HepG2 (cell line): ENCODE measurements at regions not wholly inside any gene's neighbourhood (a gene's known extent, or its start where the extent isn't known, plus 50 kb on each side); places are given as distances from the start of the nearest gene placed in this dataset.

Experiments used
- ATAC-seq: fragments of 200-7000 bp; cut with Tn5 transposase; 3 replicates; pipeline ENCODE4 v1.9.1; 2020; ENCODE audit warnings: mild to moderate bottlenecking, moderate library complexity
- BruUV-seq: library from RNA; stranded (reverse); fragments of 400-500 nt; replicated peaks from 2 replicates; lab custom pipeline; 2021; lab: Mats Ljungman, UMichigan
- CTCF ChIA-PET: fragments of 300-600 bp; formaldehyde crosslinking; extraction: SDS; loops from one replicate; lab custom pipeline; 2021; ENCODE audit warnings: low total read pairs, inconsistent platforms, low intra/inter-chr PET ratio; lab: Yijun Ruan, JAX
- POLR2A ChIA-PET: fragments of 350-600 bp; sonication (Branson Sonifier 250); formaldehyde crosslinking; loops from one replicate; lab custom pipeline; 2020; ENCODE audit warnings: antibody characterized with exemption, inconsistent platforms; lab: Yijun Ruan, JAX
- DNase-seq: peaks from one replicate; pipeline ENCODE4 v3.0.0-alpha.2; 2015; ENCODE audit warnings: low spot score
- FAIRE-seq: peaks from 3 replicates; lab custom pipeline; 2011; peaks lifted over from hg19 to GRCh38; lab: Jason Lieb, UNC
- H2AFZ ChIP-seq: one replicate; pipeline ENCODE4 v1.6.1; 2011; ENCODE audit warnings: low read length, inconsistent platforms
- H3K27ac ChIP-seq: fragments of 300-600 bp; 3 replicates; pipeline ENCODE4 v1.8.0; 2011; ENCODE audit warnings: mixed run types, mild to moderate bottlenecking, mixed read lengths, low read length, inconsistent platforms; ENCODE audit not compliant: insufficient read depth; ENCODE audit errors: extremely low read length
- H3K27me3 ChIP-seq, 2 experiments: fragments of 200-600 bp in 1 of 2; 2 replicates in 1 of 2; 3 replicates in 1 of 2; pipeline versions ENCODE4 v1.6.0 to v1.8.0; 2011; ENCODE audit warnings: low read length in 2 of 2, mild to moderate bottlenecking in 2 of 2, moderate library complexity in 2 of 2, inconsistent platforms in 1 of 2; ENCODE audit not compliant: insufficient read depth in 2 of 2, control insufficient read depth in 1 of 2
- H3K36me3 ChIP-seq, 2 experiments: fragments of 200-600 bp in 1 of 2; replicated peaks in 1 of 2; 2 replicates in 1 of 2; 3 replicates in 1 of 2; pipeline versions ENCODE4 v1.5.1 to v1.8.0; 2011; ENCODE audit warnings: low read length in 2 of 2, inconsistent platforms in 1 of 2; ENCODE audit not compliant: insufficient read depth in 2 of 2, control insufficient read depth in 1 of 2
- H3K4me1 ChIP-seq: 2 replicates; pipeline ENCODE4 v1.5.1; 2012; ENCODE audit warnings: low read length, inconsistent platforms; ENCODE audit not compliant: insufficient read depth
- H3K4me2 ChIP-seq: 2 replicates; pipeline ENCODE4 v1.6.0; 2011; ENCODE audit warnings: low read depth, low read length, inconsistent platforms
- H3K4me3 ChIP-seq, 3 experiments: fragments of 200-600 bp in 1 of 3; sonication (generic), shearing (Covaris generic) in 1 of 3; replicated peaks in 1 of 3; 2 replicates each; pipeline ENCODE4 v1.5.1; 2011 to 2016; ENCODE audit warnings: low read length in 3 of 3, inconsistent platforms in 2 of 3, low read depth in 2 of 3, mild to moderate bottlenecking in 2 of 3, control low read depth in 1 of 3, mixed read lengths in 1 of 3; ENCODE audit not compliant: insufficient read depth in 1 of 3
- H3K79me2 ChIP-seq: one replicate; pipeline ENCODE4 v1.6.1; 2011; ENCODE audit warnings: low read length, inconsistent platforms; ENCODE audit not compliant: insufficient read depth
- H3K9ac ChIP-seq: 2 replicates; pipeline ENCODE4 v1.6.0; 2011; ENCODE audit warnings: mild to moderate bottlenecking, low read depth, low read length, inconsistent platforms; ENCODE audit not compliant: insufficient read depth
- H3K9me3 ChIP-seq: 2 replicates; pipeline ENCODE4 v1.5.1; 2012; ENCODE audit warnings: mild to moderate bottlenecking, low read length
- H4K20me1 ChIP-seq: 2 replicates; pipeline ENCODE4 v1.6.0; 2011; ENCODE audit warnings: inconsistent platforms, mild to moderate bottlenecking, low read length, moderate library complexity; ENCODE audit not compliant: insufficient read depth
- KAT8 ChIP-seq: IDR thresholded peaks from 2 replicates; pipeline ENCODE4 v1.6.1; 2016; ENCODE audit warnings: missing genetic modification reagents, missing compliant biosample characterization
- ZBTB21 ChIP-seq: sonication (generic); formaldehyde crosslinking; IDR thresholded peaks from 2 replicates; pipeline ENCODE4 v1.4.0; 2020; ENCODE audit warnings: missing genetic modification reagents
- ZNF496 ChIP-seq: sonication (generic); formaldehyde crosslinking; IDR thresholded peaks from 2 replicates; pipeline ENCODE4 v1.8.1; 2023; ENCODE audit warnings: mild to moderate bottlenecking, moderate library complexity, missing genetic modification reagents; ENCODE audit not compliant: insufficient replicate concordance
- WGBS: methylation state at CpG from one replicate; pipeline ENCODE4 v1.1.6; 2017; ENCODE audit warnings: low lambda C conversion rate; 5-methylcytosine and 5-hydroxymethylcytosine counted together
- in situ Hi-C: cut with HindIII; loops from 2 replicates; pipeline ENCODE4 v1.10.0; 2017; ENCODE audit warnings: low pct_unique_long_range_greater_than_20kb; ENCODE audit not compliant: extremely low pct_ligation_motif_present
- intact Hi-C: fragments of 100-400 bp; cut with micrococcal nuclease; formaldehyde crosslinking; loops from one replicate; pipeline ENCODE4 v1.10.0; 2022; ENCODE audit not compliant: unreplicated experiment
- TF ChIP-seq, protein P1 (sequence below): sonication (generic); formaldehyde crosslinking; IDR thresholded peaks from 2 replicates; pipeline ENCODE4 v1.8.0; 2022; ENCODE audit warnings: missing genetic modification reagents, mild to moderate bottlenecking, moderate library complexity, borderline replicate concordance
- TF ChIP-seq, protein P2 (sequence below): sonication (generic); formaldehyde crosslinking; IDR thresholded peaks from 2 replicates; pipeline ENCODE4 v1.8.1; 2023; ENCODE audit warnings: mild to moderate bottlenecking, missing genetic modification reagents
- TF ChIP-seq, protein P3 (sequence below): sonication (generic); formaldehyde crosslinking; IDR thresholded peaks from 2 replicates; pipeline ENCODE4 v1.5.0; 2020; ENCODE audit warnings: mild to moderate bottlenecking, missing genetic modification reagents, borderline replicate concordance
- TF ChIP-seq, protein P4 (sequence below): sonication (generic); formaldehyde crosslinking; IDR thresholded peaks from 2 replicates; pipeline ENCODE4 v1.5.1; 2020; ENCODE audit warnings: mild to moderate bottlenecking, missing genetic modification reagents, moderate library complexity

DNA sequence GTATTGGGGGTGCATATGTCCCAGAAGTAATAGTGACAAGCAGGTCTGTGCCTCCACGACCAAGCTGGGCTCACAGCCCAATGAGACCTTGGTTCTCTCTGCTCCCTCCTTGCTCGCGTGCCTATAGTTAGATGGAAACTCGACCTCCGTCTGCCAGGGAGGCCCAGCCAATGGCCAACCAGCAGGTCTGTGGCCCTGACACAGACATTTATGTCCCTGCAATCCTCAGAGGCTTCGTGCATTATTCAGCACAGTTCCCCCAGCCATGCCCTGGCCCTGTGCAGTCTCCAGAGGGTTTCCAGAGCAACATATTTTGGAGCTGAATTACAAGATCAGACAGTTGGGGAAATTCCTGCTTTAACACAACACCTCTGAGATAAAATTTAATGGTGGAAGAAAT is 105.1 kb downstream of the UQCRFS1 start (continued):
- TF ChIP-seq ZNF496 (CRISPR knock-in tag), result no peak

DNA sequence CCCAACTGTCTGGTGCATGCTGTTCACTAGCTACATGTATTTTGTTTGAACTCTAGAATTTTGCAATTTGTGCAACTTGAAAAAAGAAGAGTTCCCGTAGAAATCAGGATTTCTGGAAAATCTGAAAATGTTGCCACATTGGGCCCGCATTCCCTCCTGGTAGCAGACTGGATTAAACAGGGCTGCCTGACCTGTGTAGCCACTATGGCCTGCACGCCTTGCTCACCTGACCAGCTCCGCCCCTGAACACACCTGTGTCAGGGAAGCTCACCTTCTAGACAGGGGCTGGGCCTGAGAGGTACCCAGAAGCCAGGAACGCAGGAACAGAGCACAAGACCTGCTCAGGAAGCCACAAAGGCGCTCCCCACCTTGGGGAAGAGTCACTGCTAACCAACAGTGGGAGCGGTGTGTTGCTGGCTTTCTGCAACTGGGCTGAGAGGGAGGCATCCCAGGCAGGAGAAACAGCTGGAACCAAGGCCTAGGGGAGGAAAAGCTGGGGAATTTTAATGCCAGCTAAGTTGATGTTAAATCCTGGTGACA is 106.5 kb downstream of the UQCRFS1 start:
- ATAC-seq, result no peak
- DNase-seq, result no peak
- no peaks in the 10 kb centered on the region for H3K36me3 ChIP-seq
- no peaks in the 10 kb centered on the region for H3K4me1 ChIP-seq
- ChIA-PET CTCF (no interaction called here), POLR2A (no interaction called here)
- BruUV-seq, result no TSS peak
- H4K20me1 ChIP-seq, result no peaks in the 10 kb centered on the region
- H3K4me3 ChIP-seq, result no peak overlapping the region
- FAIRE-seq, result no peak
- H3K9me3 ChIP-seq, result peaks cover 33% of the 10 kb centered on the region
- no peak overlapping the region for H2AFZ ChIP-seq
- no peak overlapping the region for H3K4me2 ChIP-seq
- WGBS, result 28% methylated on average over 5 of the region's 7 CpGs
- intact Hi-C loops (no loop called here), in situ Hi-C loops (no loop called here)
- H3K9ac ChIP-seq, result no peak overlapping the region
- H3K79me2 ChIP-seq, result no peaks in the 10 kb centered on the region
- H3K27ac ChIP-seq, result no peak overlapping the region
- no peaks in the 10 kb centered on the region for H3K27me3 ChIP-seq
- TF ChIP-seq, protein P1, sequence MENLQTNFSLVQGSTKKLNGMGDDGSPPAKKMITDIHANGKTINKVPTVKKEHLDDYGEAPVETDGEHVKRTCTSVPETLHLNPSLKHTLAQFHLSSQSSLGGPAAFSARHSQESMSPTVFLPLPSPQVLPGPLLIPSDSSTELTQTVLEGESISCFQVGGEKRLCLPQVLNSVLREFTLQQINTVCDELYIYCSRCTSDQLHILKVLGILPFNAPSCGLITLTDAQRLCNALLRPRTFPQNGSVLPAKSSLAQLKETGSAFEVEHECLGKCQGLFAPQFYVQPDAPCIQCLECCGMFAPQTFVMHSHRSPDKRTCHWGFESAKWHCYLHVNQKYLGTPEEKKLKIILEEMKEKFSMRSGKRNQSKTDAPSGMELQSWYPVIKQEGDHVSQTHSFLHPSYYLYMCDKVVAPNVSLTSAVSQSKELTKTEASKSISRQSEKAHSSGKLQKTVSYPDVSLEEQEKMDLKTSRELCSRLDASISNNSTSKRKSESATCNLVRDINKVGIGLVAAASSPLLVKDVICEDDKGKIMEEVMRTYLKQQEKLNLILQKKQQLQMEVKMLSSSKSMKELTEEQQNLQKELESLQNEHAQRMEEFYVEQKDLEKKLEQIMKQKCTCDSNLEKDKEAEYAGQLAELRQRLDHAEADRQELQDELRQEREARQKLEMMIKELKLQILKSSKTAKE (CRISPR knock-in tag), result no peak
- no peak for TF ChIP-seq ZBTB21 (CRISPR knock-in tag)
- TF ChIP-seq KAT8 (CRISPR knock-in tag), result no peak
- TF ChIP-seq, protein P2, sequence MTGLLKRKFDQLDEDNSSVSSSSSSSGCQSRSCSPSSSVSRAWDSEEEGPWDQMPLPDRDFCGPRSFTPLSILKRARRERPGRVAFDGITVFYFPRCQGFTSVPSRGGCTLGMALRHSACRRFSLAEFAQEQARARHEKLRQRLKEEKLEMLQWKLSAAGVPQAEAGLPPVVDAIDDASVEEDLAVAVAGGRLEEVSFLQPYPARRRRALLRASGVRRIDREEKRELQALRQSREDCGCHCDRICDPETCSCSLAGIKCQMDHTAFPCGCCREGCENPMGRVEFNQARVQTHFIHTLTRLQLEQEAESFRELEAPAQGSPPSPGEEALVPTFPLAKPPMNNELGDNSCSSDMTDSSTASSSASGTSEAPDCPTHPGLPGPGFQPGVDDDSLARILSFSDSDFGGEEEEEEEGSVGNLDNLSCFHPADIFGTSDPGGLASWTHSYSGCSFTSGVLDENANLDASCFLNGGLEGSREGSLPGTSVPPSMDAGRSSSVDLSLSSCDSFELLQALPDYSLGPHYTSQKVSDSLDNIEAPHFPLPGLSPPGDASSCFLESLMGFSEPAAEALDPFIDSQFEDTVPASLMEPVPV (CRISPR knock-in tag), result no peak
- TF ChIP-seq, protein P3, sequence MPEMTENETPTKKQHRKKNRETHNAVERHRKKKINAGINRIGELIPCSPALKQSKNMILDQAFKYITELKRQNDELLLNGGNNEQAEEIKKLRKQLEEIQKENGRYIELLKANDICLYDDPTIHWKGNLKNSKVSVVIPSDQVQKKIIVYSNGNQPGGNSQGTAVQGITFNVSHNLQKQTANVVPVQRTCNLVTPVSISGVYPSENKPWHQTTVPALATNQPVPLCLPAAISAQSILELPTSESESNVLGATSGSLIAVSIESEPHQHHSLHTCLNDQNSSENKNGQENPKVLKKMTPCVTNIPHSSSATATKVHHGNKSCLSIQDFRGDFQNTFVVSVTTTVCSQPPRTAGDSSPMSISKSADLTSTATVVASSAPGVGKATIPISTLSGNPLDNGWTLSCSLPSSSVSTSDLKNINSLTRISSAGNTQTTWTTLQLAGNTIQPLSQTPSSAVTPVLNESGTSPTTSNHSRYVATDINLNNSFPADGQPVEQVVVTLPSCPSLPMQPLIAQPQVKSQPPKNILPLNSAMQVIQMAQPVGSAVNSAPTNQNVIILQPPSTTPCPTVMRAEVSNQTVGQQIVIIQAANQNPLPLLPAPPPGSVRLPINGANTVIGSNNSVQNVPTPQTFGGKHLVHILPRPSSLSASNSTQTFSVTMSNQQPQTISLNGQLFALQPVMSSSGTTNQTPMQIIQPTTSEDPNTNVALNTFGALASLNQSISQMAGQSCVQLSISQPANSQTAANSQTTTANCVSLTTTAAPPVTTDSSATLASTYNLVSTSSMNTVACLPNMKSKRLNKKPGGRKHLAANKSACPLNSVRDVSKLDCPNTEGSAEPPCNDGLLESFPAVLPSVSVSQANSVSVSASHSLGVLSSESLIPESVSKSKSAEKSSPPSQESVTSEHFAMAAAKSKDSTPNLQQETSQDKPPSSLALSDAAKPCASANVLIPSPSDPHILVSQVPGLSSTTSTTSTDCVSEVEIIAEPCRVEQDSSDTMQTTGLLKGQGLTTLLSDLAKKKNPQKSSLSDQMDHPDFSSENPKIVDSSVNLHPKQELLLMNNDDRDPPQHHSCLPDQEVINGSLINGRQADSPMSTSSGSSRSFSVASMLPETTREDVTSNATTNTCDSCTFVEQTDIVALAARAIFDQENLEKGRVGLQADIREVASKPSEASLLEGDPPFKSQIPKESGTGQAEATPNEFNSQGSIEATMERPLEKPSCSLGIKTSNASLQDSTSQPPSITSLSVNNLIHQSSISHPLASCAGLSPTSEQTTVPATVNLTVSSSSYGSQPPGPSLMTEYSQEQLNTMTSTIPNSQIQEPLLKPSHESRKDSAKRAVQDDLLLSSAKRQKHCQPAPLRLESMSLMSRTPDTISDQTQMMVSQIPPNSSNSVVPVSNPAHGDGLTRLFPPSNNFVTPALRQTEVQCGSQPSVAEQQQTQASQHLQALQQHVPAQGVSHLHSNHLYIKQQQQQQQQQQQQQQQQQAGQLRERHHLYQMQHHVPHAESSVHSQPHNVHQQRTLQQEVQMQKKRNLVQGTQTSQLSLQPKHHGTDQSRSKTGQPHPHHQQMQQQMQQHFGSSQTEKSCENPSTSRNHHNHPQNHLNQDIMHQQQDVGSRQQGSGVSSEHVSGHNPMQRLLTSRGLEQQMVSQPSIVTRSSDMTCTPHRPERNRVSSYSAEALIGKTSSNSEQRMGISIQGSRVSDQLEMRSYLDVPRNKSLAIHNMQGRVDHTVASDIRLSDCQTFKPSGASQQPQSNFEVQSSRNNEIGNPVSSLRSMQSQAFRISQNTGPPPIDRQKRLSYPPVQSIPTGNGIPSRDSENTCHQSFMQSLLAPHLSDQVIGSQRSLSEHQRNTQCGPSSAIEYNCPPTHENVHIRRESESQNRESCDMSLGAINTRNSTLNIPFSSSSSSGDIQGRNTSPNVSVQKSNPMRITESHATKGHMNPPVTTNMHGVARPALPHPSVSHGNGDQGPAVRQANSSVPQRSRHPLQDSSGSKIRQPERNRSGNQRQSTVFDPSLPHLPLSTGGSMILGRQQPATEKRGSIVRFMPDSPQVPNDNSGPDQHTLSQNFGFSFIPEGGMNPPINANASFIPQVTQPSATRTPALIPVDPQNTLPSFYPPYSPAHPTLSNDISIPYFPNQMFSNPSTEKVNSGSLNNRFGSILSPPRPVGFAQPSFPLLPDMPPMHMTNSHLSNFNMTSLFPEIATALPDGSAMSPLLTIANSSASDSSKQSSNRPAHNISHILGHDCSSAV, result no peak
- TF ChIP-seq, protein P4, sequence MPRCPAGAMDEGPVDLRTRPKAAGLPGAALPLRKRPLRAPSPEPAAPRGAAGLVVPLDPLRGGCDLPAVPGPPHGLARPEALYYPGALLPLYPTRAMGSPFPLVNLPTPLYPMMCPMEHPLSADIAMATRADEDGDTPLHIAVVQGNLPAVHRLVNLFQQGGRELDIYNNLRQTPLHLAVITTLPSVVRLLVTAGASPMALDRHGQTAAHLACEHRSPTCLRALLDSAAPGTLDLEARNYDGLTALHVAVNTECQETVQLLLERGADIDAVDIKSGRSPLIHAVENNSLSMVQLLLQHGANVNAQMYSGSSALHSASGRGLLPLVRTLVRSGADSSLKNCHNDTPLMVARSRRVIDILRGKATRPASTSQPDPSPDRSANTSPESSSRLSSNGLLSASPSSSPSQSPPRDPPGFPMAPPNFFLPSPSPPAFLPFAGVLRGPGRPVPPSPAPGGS (CRISPR knock-in tag), result no peak
